Testis (tissue), 2 donors: ENCODE measurements at regions not wholly inside any gene's neighbourhood (a gene's known extent, or its start where the extent isn't known, plus 50 kb on each side); places are given as distances from the start of the nearest gene placed in this dataset.

Source experiments
- POLR2A ChIP-seq: fragments of 450-650 bp; IDR thresholded peaks from one replicate; pipeline ENCODE4 v1.6.1; 2017; ENCODE audit warnings: antibody characterized with exemption, mild to moderate bottlenecking, moderate library complexity
- TF ChIP-seq, protein P1 (sequence below), 3 experiments: fragments of 450-650 bp in 2 of 3; fragments of 200-600 bp in 1 of 3; sonication (generic) in 1 of 3; IDR thresholded peaks; one replicate each; pipeline ENCODE4 v1.5.1; 2016 to 2019; ENCODE audit warnings: antibody characterized with exemption in 3 of 3, mild to moderate bottlenecking in 2 of 3, moderate library complexity in 1 of 3

DNA sequence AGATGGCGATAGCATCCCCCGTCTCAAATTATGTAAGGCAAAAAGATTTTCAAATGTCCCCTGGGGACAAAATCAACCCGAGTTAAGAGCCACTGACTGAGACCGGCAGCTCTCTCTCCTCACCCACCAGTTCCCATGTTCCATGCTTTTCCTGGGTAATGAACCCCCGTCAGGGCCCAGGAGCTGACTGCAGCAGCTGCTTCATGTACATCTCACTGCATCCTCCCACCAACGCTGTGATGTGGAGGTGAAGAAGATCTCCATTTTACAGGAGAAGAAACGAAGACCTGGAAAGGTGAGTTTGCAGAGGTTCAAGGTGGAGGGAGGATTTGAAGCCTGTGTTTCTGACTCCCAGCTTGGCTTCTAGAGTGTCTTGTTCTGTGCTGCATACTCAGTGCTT is 481.1 kb downstream of the MIAT start:
- TF ChIP-seq, protein P1, sequence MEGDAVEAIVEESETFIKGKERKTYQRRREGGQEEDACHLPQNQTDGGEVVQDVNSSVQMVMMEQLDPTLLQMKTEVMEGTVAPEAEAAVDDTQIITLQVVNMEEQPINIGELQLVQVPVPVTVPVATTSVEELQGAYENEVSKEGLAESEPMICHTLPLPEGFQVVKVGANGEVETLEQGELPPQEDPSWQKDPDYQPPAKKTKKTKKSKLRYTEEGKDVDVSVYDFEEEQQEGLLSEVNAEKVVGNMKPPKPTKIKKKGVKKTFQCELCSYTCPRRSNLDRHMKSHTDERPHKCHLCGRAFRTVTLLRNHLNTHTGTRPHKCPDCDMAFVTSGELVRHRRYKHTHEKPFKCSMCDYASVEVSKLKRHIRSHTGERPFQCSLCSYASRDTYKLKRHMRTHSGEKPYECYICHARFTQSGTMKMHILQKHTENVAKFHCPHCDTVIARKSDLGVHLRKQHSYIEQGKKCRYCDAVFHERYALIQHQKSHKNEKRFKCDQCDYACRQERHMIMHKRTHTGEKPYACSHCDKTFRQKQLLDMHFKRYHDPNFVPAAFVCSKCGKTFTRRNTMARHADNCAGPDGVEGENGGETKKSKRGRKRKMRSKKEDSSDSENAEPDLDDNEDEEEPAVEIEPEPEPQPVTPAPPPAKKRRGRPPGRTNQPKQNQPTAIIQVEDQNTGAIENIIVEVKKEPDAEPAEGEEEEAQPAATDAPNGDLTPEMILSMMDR (IDR thresholded peaks at IDR 0.05): no peak
- TF ChIP-seq POLR2A: no peak
